ENCODE measurements at regions not wholly inside any gene's neighbourhood (a gene's known extent, or its start where the extent isn't known, plus 50 kb on each side); places are given as distances from the start of the nearest gene placed in this dataset.
"Not testable (repeated sequence)": the region's sequence is repeated elsewhere in the genome, so short reads cannot be mapped to it uniquely, and the experiment has no call there.

GRCh38 chr7:66524738-66525137 lies 103.9 kb upstream of the KCTD7 start:
- no peak for DNase-seq
- H3K9me3 Mint-ChIP-seq = no peaks in the 10 kb centered on the region
- H3K4me1 Mint-ChIP-seq (ENCODE audit: low read depth) = no peaks in the 10 kb centered on the region
- peaks cover 4% of the 10 kb centered on the region for H3K36me3 Mint-ChIP-seq (ENCODE audit: low read depth)
- no peaks in the 10 kb centered on the region for H3K27me3 Mint-ChIP-seq
- H3K4me3 Mint-ChIP-seq = no peak overlapping the region
- no peak overlapping the region for H3K27ac Mint-ChIP-seq

GRCh38 chr7:66526782-66527181 lies 101.9 kb upstream of the KCTD7 start:
- not testable (repeated sequence) for H3K27ac Mint-ChIP-seq; H3K9me3 Mint-ChIP-seq; H3K27me3 Mint-ChIP-seq; DNase-seq; H3K4me3 Mint-ChIP-seq; H3K4me1 Mint-ChIP-seq (ENCODE audit: low read depth)
- peaks cover 12% of the 10 kb centered on the region for H3K36me3 Mint-ChIP-seq (ENCODE audit: low read depth)

- H3K36me3 Mint-ChIP-seq (ENCODE audit: low read depth) = peaks cover 13% of the 10 kb centered on the region
- H3K27ac Mint-ChIP-seq = no peak overlapping the region
- H3K27me3 Mint-ChIP-seq = no peaks in the 10 kb centered on the region
- H3K9me3 Mint-ChIP-seq = no peaks in the 10 kb centered on the region
- no peak overlapping the region for H3K4me3 Mint-ChIP-seq
- H3K4me1 Mint-ChIP-seq (ENCODE audit: low read depth) = no peaks in the 10 kb centered on the region
- no peak for DNase-seq
Measured at GRCh38 chr7:66528652-66529051, 100.0 kb upstream of the KCTD7 start.

- H3K9me3 Mint-ChIP-seq = no peaks in the 10 kb centered on the region
- peak overlapping the region; percentile 52 for H3K27ac Mint-ChIP-seq
- H3K4me1 Mint-ChIP-seq (ENCODE audit: low read depth) = no peaks in the 10 kb centered on the region
- H3K36me3 Mint-ChIP-seq (ENCODE audit: low read depth) = peaks cover 11% of the 10 kb centered on the region
- H3K27me3 Mint-ChIP-seq = no peaks in the 10 kb centered on the region
- no peak overlapping the region for H3K4me3 Mint-ChIP-seq
- no peak for DNase-seq
Measured at GRCh38 chr7:66529883-66530610, 98.6 kb upstream of the KCTD7 start.

GRCh38 chr7:66535414-66536329 lies 93.0 kb upstream of the KCTD7 start:
- no peak overlapping the region for H3K4me3 Mint-ChIP-seq
- no peaks in the 10 kb centered on the region for H3K4me1 Mint-ChIP-seq (ENCODE audit: low read depth)
- no peak for DNase-seq
- peaks cover 8% of the 10 kb centered on the region for H3K36me3 Mint-ChIP-seq (ENCODE audit: low read depth)
- H3K27ac Mint-ChIP-seq = peak overlapping the region; percentile 1
- no peaks in the 10 kb centered on the region for H3K9me3 Mint-ChIP-seq
- H3K27me3 Mint-ChIP-seq = no peaks in the 10 kb centered on the region

- Mint-ChIP-seq H3K4me3 (no peak overlapping the region), H3K4me1 (ENCODE audit: low read depth) (no peaks in the 10 kb centered on the region), H3K27me3 (no peaks in the 10 kb centered on the region), H3K36me3 (ENCODE audit: low read depth) (peaks cover 18% of the 10 kb centered on the region), H3K27ac (no peak overlapping the region), H3K9me3 (no peaks in the 10 kb centered on the region)
- DNase-seq = no peak
Measured at GRCh38 chr7:66537380-66537779, 91.3 kb upstream of the KCTD7 start.

GRCh38 chr7:66537876-66538275 lies 90.8 kb upstream of the KCTD7 start:
- H3K4me1 Mint-ChIP-seq (ENCODE audit: low read depth) = peaks cover 4% of the 10 kb centered on the region
- no peak for DNase-seq
- no peak overlapping the region for H3K4me3 Mint-ChIP-seq
- H3K27ac Mint-ChIP-seq = no peak overlapping the region
- H3K9me3 Mint-ChIP-seq = no peaks in the 10 kb centered on the region
- peaks cover 22% of the 10 kb centered on the region for H3K36me3 Mint-ChIP-seq (ENCODE audit: low read depth)
- H3K27me3 Mint-ChIP-seq = no peaks in the 10 kb centered on the region

- Mint-ChIP-seq H3K27me3 (no peaks in the 10 kb centered on the region), H3K4me1 (ENCODE audit: low read depth) (peaks cover 4% of the 10 kb centered on the region), H3K27ac (no peak overlapping the region), H3K36me3 (ENCODE audit: low read depth) (peaks cover 34% of the 10 kb centered on the region), H3K4me3 (no peak overlapping the region), H3K9me3 (no peaks in the 10 kb centered on the region)
- no peak for DNase-seq
Measured at GRCh38 chr7:66539264-66539623, 89.4 kb upstream of the KCTD7 start.

GRCh38 chr7:66539902-66540375 lies 88.7 kb upstream of the KCTD7 start:
- Mint-ChIP-seq H3K36me3 (ENCODE audit: low read depth) (peaks cover 35% of the 10 kb centered on the region), H3K4me3 (no peak overlapping the region), H3K9me3 (no peaks in the 10 kb centered on the region), H3K27me3 (no peaks in the 10 kb centered on the region), H3K27ac (no peak overlapping the region), H3K4me1 (ENCODE audit: low read depth) (peaks cover 4% of the 10 kb centered on the region)
- no peak for DNase-seq

- no peaks in the 10 kb centered on the region for H3K27me3 Mint-ChIP-seq
- peaks cover 45% of the 10 kb centered on the region for H3K36me3 Mint-ChIP-seq (ENCODE audit: low read depth)
- no peak overlapping the region for H3K4me3 Mint-ChIP-seq
- H3K27ac Mint-ChIP-seq = no peak overlapping the region
- no peaks in the 10 kb centered on the region for H3K9me3 Mint-ChIP-seq
- H3K4me1 Mint-ChIP-seq (ENCODE audit: low read depth) = peaks cover 4% of the 10 kb centered on the region
- no peak for DNase-seq
Measured at GRCh38 chr7:66542049-66542448, 86.6 kb upstream of the KCTD7 start.

GRCh38 chr7:66542528-66543269 lies 86.0 kb upstream of the KCTD7 start:
- DNase-seq = no peak
- Mint-ChIP-seq H3K9me3 (no peaks in the 10 kb centered on the region), H3K4me1 (ENCODE audit: low read depth) (peaks cover 4% of the 10 kb centered on the region), H3K36me3 (ENCODE audit: low read depth) (peaks cover 52% of the 10 kb centered on the region), H3K27ac (peak overlapping the region; percentile 63), H3K27me3 (no peaks in the 10 kb centered on the region), H3K4me3 (no peak overlapping the region)

GRCh38 chr7:66549466-66549865 lies 79.2 kb upstream of the KCTD7 start:
- H3K36me3 Mint-ChIP-seq (ENCODE audit: low read depth) = peaks cover 80% of the 10 kb centered on the region
- no peaks in the 10 kb centered on the region for H3K9me3 Mint-ChIP-seq
- H3K27me3 Mint-ChIP-seq = no peaks in the 10 kb centered on the region
- no peaks in the 10 kb centered on the region for H3K4me1 Mint-ChIP-seq (ENCODE audit: low read depth)
- no peak overlapping the region for H3K4me3 Mint-ChIP-seq
- DNase-seq = peak; percentile 23
- H3K27ac Mint-ChIP-seq = no peak overlapping the region

- Mint-ChIP-seq H3K27ac (no peak overlapping the region), H3K27me3 (no peaks in the 10 kb centered on the region), H3K36me3 (ENCODE audit: low read depth) (peaks cover 76% of the 10 kb centered on the region), H3K9me3 (no peaks in the 10 kb centered on the region), H3K4me1 (ENCODE audit: low read depth) (peaks cover 1% of the 10 kb centered on the region), H3K4me3 (no peak overlapping the region)
- DNase-seq = no peak
Measured at GRCh38 chr7:66553001-66553400, 75.7 kb upstream of the KCTD7 start.

- H3K27ac Mint-ChIP-seq; DNase-seq; H3K4me3 Mint-ChIP-seq; H3K4me1 Mint-ChIP-seq (ENCODE audit: low read depth); H3K9me3 Mint-ChIP-seq; H3K27me3 Mint-ChIP-seq: not testable (repeated sequence)
- H3K36me3 Mint-ChIP-seq (ENCODE audit: low read depth) = peaks cover 73% of the 10 kb centered on the region
Measured at GRCh38 chr7:66553675-66554074, 75.0 kb upstream of the KCTD7 start.

All from activated T-cell treated with anti-CD3 and anti-CD28 coated beads, Interleukin-2, amount 50 U/mL, for 24 hours (primary cell).